GOT3 (cell line): ENCODE measurements at regions not wholly inside any gene's neighbourhood (a gene's known extent, or its start where the extent isn't known, plus 50 kb on each side); places are given as distances from the start of the nearest gene placed in this dataset.

Source experiments
- DNase-seq: peaks from one replicate; lab custom pipeline; 2025; ENCODE audit warnings: mixed read lengths; lab: John Stamatoyannopoulos, UW

GRCh38 chr11:8826139-8826786 is 84.7 kb upstream of the AKIP1 start:
- DNase-seq = no peak

GRCh38 chr11:8826901-8827560 is 84.0 kb upstream of the AKIP1 start:
- no peak for DNase-seq

- DNase-seq = no peak
Measured at GRCh38 chr11:8828046-8828445, 82.9 kb upstream of the AKIP1 start.

GRCh38 chr11:8828580-8829361 is 82.2 kb upstream of the AKIP1 start:
- DNase-seq = no peak

GRCh38 chr11:8829556-8829955 is 81.4 kb upstream of the AKIP1 start:
- DNase-seq = no peak

- DNase-seq = no peak
Measured at GRCh38 chr11:8830641-8831040, 80.3 kb upstream of the AKIP1 start.

- DNase-seq = no peak
Measured at GRCh38 chr11:8831861-8832260, 79.1 kb upstream of the AKIP1 start.

GRCh38 chr11:8832571-8833260 is 78.3 kb upstream of the AKIP1 start:
- DNase-seq = no peak

- no peak for DNase-seq
Measured at GRCh38 chr11:8833568-8834315, 77.2 kb upstream of the AKIP1 start.

- DNase-seq = no peak
Measured at GRCh38 chr11:8834379-8834778, 76.6 kb upstream of the AKIP1 start.

GRCh38 chr11:8838248-8838647 is 72.7 kb upstream of the AKIP1 start:
- DNase-seq = no peak

- DNase-seq = no peak
Measured at GRCh38 chr11:8839306-8839956, 71.6 kb upstream of the AKIP1 start.

GRCh38 chr11:8839957-8840945 is 70.7 kb upstream of the AKIP1 start:
- DNase-seq = no peak

GRCh38 chr11:8841899-8842298 is 69.1 kb upstream of the AKIP1 start:
- no peak for DNase-seq

- no peak for DNase-seq
Measured at GRCh38 chr11:8858808-8859207, 52.2 kb upstream of the AKIP1 start.
